AG09309 (cell line): ENCODE measurements at regions not wholly inside any gene's neighbourhood (a gene's known extent, or its start where the extent isn't known, plus 50 kb on each side); places are given as distances from the start of the nearest gene placed in this dataset.

Experiments used
- DNase-seq: peaks from one replicate; pipeline ENCODE4 v3.0.0-alpha.2; 2010; ENCODE audit warnings: low read depth
- H3K4me3 ChIP-seq: 2 replicates; pipeline ENCODE4 v1.5.1; 2011; ENCODE audit warnings: mild to moderate bottlenecking, low read depth, low read length, moderate library complexity; ENCODE audit not compliant: control insufficient read depth
- TF ChIP-seq, protein P1 (sequence below): IDR thresholded peaks from 2 replicates; pipeline ENCODE4 v1.5.1; 2011; ENCODE audit warnings: mild to moderate bottlenecking, low read depth, low read length, inconsistent platforms; ENCODE audit not compliant: insufficient read depth, control insufficient read depth; ENCODE audit errors: missing control alignments

- H3K4me3 ChIP-seq, result no peak overlapping the region
- no peak for DNase-seq
These were observed 104.6 kb upstream of the AKIRIN2 start for GRCh38 chr6:87806635-87807034.

DNA sequence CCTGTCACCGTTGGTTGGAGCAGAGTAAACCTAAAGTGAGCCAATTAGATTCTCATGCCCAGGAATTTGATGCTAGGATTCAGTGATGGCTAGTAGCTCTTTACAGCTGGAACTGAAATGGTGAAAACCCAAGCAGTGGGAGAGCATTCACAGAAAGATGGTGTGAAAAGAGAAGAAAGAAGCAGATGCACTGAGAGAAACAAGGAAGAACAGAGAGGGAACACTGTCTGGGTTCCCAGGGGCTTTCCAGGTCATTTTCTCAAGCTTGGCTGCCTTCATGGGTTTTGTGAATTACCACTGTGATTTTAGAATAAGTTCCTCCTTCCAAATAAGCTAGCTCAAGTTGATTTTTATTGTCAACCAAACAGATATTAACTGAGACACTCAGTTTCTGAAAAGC, 104.1 kb upstream of the AKIRIN2 start:
- H3K4me3 ChIP-seq, result no peak overlapping the region
- TF ChIP-seq, protein P1, sequence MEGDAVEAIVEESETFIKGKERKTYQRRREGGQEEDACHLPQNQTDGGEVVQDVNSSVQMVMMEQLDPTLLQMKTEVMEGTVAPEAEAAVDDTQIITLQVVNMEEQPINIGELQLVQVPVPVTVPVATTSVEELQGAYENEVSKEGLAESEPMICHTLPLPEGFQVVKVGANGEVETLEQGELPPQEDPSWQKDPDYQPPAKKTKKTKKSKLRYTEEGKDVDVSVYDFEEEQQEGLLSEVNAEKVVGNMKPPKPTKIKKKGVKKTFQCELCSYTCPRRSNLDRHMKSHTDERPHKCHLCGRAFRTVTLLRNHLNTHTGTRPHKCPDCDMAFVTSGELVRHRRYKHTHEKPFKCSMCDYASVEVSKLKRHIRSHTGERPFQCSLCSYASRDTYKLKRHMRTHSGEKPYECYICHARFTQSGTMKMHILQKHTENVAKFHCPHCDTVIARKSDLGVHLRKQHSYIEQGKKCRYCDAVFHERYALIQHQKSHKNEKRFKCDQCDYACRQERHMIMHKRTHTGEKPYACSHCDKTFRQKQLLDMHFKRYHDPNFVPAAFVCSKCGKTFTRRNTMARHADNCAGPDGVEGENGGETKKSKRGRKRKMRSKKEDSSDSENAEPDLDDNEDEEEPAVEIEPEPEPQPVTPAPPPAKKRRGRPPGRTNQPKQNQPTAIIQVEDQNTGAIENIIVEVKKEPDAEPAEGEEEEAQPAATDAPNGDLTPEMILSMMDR, result no peak
- DNase-seq, result no peak

More at GRCh38 chr6:87806635-87807034, 104.6 kb upstream of the AKIRIN2 start:
- TF ChIP-seq, protein P1, result no peak

DNA sequence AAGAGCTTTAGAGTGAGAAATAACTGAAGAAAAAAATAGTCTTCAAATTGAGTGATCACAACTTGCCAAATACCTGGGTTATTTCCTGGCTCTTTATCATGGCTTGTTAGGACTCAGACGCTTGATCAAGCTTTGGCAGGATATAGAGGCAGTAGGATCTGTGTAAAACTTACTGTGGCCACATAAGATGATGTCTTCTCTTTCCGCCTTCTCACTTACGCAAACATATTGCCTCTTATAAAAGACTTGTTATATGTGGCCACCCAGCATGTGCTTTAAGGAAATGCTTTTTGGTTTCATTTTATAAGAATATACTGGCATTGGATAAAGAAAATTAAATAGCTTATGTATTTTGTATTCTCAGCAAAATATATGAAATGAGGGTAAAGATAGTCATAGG, 101.8 kb upstream of the AKIRIN2 start:
- no peak overlapping the region for H3K4me3 ChIP-seq
- TF ChIP-seq, protein P1, result no peak
- no peak for DNase-seq

- no peak for DNase-seq
- H3K4me3 ChIP-seq, result no peak overlapping the region
- TF ChIP-seq, protein P1, result no peak
These were observed 97.6 kb upstream of the AKIRIN2 start for GRCh38 chr6:87799651-87800050.

DNA sequence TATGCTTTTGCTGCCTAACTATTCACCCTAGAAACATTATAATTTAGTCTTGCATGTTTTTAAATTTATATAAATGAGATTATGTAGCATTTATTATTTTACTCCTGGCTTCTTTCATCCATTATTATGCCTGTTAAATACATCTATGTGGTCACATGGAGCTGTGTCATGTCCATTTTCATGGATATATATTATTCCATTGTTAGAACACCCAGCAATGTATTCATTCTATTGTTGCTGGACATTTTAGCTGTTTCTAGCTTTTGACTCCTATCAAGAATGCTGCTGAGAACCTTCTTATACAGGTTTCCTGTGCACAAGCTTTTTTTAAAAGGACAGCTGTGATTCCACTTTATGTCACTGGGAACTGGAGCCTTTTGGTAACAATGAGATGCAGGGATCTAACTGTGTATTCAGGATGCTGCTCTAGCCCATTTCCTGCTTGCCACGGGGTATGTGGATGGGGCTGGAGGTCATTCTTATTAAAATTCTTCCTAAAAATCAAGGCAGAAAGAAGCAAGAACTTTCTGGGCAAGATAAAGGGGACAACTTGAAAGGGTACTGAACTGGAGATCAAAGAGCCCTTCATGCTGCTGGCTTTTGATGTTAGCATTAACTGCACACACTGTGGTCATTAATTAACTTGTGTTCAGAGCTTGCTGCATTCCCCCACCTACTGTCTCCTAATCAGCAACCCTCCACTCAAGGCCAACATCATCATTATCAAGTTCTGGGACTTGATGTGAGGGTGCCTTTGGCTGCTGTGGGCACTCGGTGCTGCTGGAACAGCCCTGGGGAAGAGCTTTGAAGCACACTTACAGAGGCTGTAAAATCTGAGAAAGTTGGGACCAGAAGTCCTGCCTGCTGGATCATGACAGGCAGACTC, 96.6 kb upstream of the AKIRIN2 start:
- no peak overlapping the region for H3K4me3 ChIP-seq
- no peak for DNase-seq
- TF ChIP-seq, protein P1, result no peak

DNA sequence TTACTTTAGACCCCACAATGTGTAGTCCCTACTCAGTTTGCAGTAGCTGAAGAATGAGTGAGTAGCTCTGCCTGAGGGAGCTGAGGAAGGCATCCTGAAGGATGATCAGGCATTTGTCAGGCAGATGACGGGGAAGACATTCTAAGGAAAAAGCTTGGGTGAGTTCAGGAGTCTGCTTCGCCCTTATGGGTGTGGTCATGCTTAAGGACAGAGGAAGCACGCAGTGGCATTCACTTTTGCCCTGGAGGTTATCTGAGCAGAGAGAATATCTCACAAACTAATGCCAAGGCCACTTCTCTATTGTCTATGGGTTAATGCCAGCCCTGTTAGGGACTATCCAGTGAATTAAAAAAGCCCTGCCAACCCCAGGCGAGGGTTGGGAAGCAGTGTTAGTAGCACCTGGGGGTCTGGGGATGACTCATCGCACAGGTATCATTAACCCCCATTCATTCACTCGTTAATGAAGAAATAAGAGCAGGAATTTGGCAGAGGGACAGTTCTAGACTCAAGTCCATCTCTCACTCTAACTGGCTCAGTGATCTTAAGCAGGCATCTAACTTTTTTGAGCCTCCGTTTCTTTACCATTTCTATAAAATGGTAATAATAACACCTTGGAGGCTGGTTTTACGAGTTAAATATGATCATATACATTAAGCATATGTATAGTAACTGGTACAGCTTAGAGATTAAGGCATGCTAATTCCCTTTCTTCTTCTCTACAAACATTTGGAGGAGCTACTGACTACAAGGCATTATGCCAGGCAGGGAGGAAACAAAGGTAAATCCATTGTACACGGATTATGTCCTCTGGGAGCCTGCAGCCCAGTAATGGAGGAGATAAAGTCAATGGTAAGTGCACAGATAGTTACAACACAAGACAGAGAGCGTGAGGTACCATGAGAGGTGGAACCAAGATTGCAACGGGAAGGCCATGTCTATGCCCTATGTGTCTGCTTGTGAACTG, 93.2 kb upstream of the AKIRIN2 start:
- no peak for DNase-seq
- H3K4me3 ChIP-seq, result no peak overlapping the region
- TF ChIP-seq, protein P1, result no peak
